NCI-H2029 treated with DMSO at 0.1 percent for 48 hours (cell line): ENCODE measurements at regions not wholly inside any gene's neighbourhood (a gene's known extent, or its start where the extent isn't known, plus 50 kb on each side); places are given as distances from the start of the nearest gene placed in this dataset.

ENCODE experiments used
- DNase-seq: peaks from one replicate; lab custom pipeline; 2025; lab: John Stamatoyannopoulos, UW

GRCh38 chr17:79539944-79540705 lies 70.7 kb downstream of the RBFOX3 start:
- DNase-seq, result no peak

- no peak for DNase-seq
Observed at GRCh38 chr17:79538291-79538690, 72.6 kb downstream of the RBFOX3 start.

GRCh38 chr17:79537686-79538085 lies 73.2 kb downstream of the RBFOX3 start:
- DNase-seq, result no peak

GRCh38 chr17:79537061-79537460 lies 73.8 kb downstream of the RBFOX3 start:
- no peak for DNase-seq

GRCh38 chr17:79536212-79536840 lies 74.5 kb downstream of the RBFOX3 start:
- no peak for DNase-seq

- no peak for DNase-seq
Observed at GRCh38 chr17:79535728-79536025, 75.2 kb downstream of the RBFOX3 start.

- DNase-seq, result no peak
Observed at GRCh38 chr17:79534851-79535727, 75.8 kb downstream of the RBFOX3 start.

- DNase-seq, result no peak
Observed at GRCh38 chr17:79534111-79534510, 76.7 kb downstream of the RBFOX3 start.

- DNase-seq, result no peak
Observed at GRCh38 chr17:79533116-79533515, 77.7 kb downstream of the RBFOX3 start.

GRCh38 chr17:79532107-79532790 lies 78.6 kb downstream of the RBFOX3 start:
- no peak for DNase-seq

GRCh38 chr17:79531191-79532095 lies 79.4 kb downstream of the RBFOX3 start:
- no peak for DNase-seq

GRCh38 chr17:79530361-79531105 lies 80.3 kb downstream of the RBFOX3 start:
- no peak for DNase-seq

GRCh38 chr17:79529661-79530081 lies 81.2 kb downstream of the RBFOX3 start:
- DNase-seq, result no peak

GRCh38 chr17:79528592-79529125 lies 82.2 kb downstream of the RBFOX3 start:
- DNase-seq, result no peak

GRCh38 chr17:79527306-79527705 lies 83.5 kb downstream of the RBFOX3 start:
- no peak for DNase-seq

- DNase-seq, result no peak
Observed at GRCh38 chr17:79525793-79526677, 84.8 kb downstream of the RBFOX3 start.

GRCh38 chr17:79524213-79525187 lies 86.4 kb downstream of the RBFOX3 start:
- no peak for DNase-seq

- no peak for DNase-seq
Observed at GRCh38 chr17:79522414-79522813, 88.4 kb downstream of the RBFOX3 start.
